PC-3 (cell line): ENCODE measurements at regions not wholly inside any gene's neighbourhood (a gene's known extent, or its start where the extent isn't known, plus 50 kb on each side); places are given as distances from the start of the nearest gene placed in this dataset.
"Not testable (repeated sequence)": the region's sequence is repeated elsewhere in the genome, so short reads cannot be mapped to it uniquely, and the experiment has no call there.

ENCODE experiments used
- ATAC-seq: fragments of 200-7000 bp; cut with Tn5 transposase; 2 replicates; pipeline ENCODE4 v1.9.1; 2020; ENCODE audit warnings: mild to moderate bottlenecking, moderate library complexity
- BruUV-seq: library from RNA; stranded (reverse); fragments of 400-500 nt; replicated peaks from 2 replicates; lab custom pipeline; 2021; lab: Mats Ljungman, UMichigan
- CTCF ChIA-PET: fragments of 300-600 bp; sonication (Branson Sonifier 250); formaldehyde crosslinking; loops from one replicate; lab custom pipeline; 2022; ENCODE audit warnings: antibody characterized with exemption; lab: Charles Lee
- POLR2A ChIA-PET: fragments of 300-600 bp; sonication (Branson Sonifier 250); formaldehyde crosslinking; loops from one replicate; lab custom pipeline; 2022; ENCODE audit warnings: antibody characterized with exemption; ENCODE audit not compliant: unreplicated experiment; lab: Charles Lee
- DNase-seq: peaks from one replicate; pipeline ENCODE4 v3.0.0-alpha.2; 2015
- H2AFZ ChIP-seq: fragments of 300-600 bp; sonication (generic); 2 replicates; pipeline ENCODE4 v1.6.0; 2016; ENCODE audit warnings: antibody characterized with exemption, low read length
- H3F3A ChIP-seq: fragments of 300-600 bp; sonication (generic); one replicate; pipeline ENCODE4 v1.6.0; 2017; ENCODE audit warnings: antibody characterized with exemption, low read length, control low read depth, mild to moderate bottlenecking; ENCODE audit not compliant: unreplicated experiment
- H3K27ac ChIP-seq: fragments of 300-600 bp; sonication (generic); 2 replicates; pipeline ENCODE4 v1.5.1; 2016; ENCODE audit warnings: mild to moderate bottlenecking, low read length
- H3K27me3 ChIP-seq: fragments of 300-600 bp; sonication (generic); 2 replicates; pipeline ENCODE4 v1.6.1; 2016; ENCODE audit warnings: low read length, mixed read lengths
- H3K36me3 ChIP-seq: fragments of 300-600 bp; sonication (generic); 2 replicates; pipeline ENCODE4 v1.6.1; 2016; ENCODE audit warnings: low read depth, mixed run types, low read length, mixed read lengths
- H3K4me1 ChIP-seq: fragments of 300-600 bp; sonication (generic); 2 replicates; pipeline ENCODE4 v1.5.1; 2016; ENCODE audit warnings: low read length; ENCODE audit not compliant: insufficient read depth
- H3K4me2 ChIP-seq: fragments of 300-600 bp; sonication (generic); 2 replicates; pipeline ENCODE4 v1.6.0; 2016; ENCODE audit warnings: low read length
- H3K4me3 ChIP-seq: fragments of 300-600 bp; sonication (generic); 2 replicates; pipeline ENCODE4 v1.5.1; 2016; ENCODE audit warnings: mild to moderate bottlenecking, low read length, mixed read lengths
- H3K79me2 ChIP-seq: fragments of 300-600 bp; sonication (generic); 2 replicates; pipeline ENCODE4 v1.6.1; 2017; ENCODE audit warnings: low read length, mixed read lengths
- H3K9ac ChIP-seq: fragments of 300-600 bp; sonication (generic); 2 replicates; pipeline ENCODE4 v1.6.0; 2016; ENCODE audit warnings: mild to moderate bottlenecking, low read length
- H3K9me2 ChIP-seq: fragments of 300-600 bp; sonication (generic); replicated peaks from 2 replicates; pipeline ENCODE4 v1.6.1; 2016; ENCODE audit warnings: mixed run types, low read length, mixed read lengths
- H3K9me3 ChIP-seq: fragments of 300-600 bp; sonication (generic); 2 replicates; pipeline ENCODE4 v1.6.1; 2016; ENCODE audit warnings: low read length, mixed read lengths
- H4K20me1 ChIP-seq: fragments of 300-600 bp; sonication (generic); 2 replicates; pipeline ENCODE4 v1.6.1; 2016; ENCODE audit warnings: low read length, mixed read lengths
- CTCF ChIP-seq: fragments of 300-600 bp; sonication (generic); conservative IDR thresholded peaks from 2 replicates; pipeline ENCODE4 v1.5.1; 2017; ENCODE audit warnings: antibody characterized with exemption, low read depth, mild to moderate bottlenecking, low read length
- EZH2 ChIP-seq: fragments of 300-600 bp; sonication (generic); IDR thresholded peaks from one replicate; pipeline ENCODE4 v1.6.1; 2017; ENCODE audit warnings: antibody characterized with exemption, mild to moderate bottlenecking, low read length; ENCODE audit not compliant: unreplicated experiment
- EZH2phosphoT487 ChIP-seq: fragments of 300-600 bp; sonication (generic); IDR thresholded peaks from 2 replicates; pipeline ENCODE4 v1.6.1; 2018; ENCODE audit warnings: mild to moderate bottlenecking, antibody characterized with exemption, low read length, borderline replicate concordance
- intact Hi-C: fragments of 100-400 bp; cut with micrococcal nuclease; formaldehyde crosslinking; loops from 2 replicates; pipeline ENCODE4 v1.9.0; 2023

GRCh38 chr15:25989327-25989726 is 126.2 kb upstream of the ATP10A start:
- POLR2A ChIA-PET = no interaction called here
- ATAC-seq = no peak

GRCh38 chr15:25988716-25989115 is 125.6 kb upstream of the ATP10A start:
- H3K36me3 ChIP-seq, H3K9me3 ChIP-seq, H2AFZ ChIP-seq, intact Hi-C loops, H3K4me2 ChIP-seq, ATAC-seq, DNase-seq, H3F3A ChIP-seq, H3K4me3 ChIP-seq, POLR2A ChIA-PET, BruUV-seq, H3K9ac ChIP-seq, H3K79me2 ChIP-seq, H3K27ac ChIP-seq, H3K9me2 ChIP-seq, H3K4me1 ChIP-seq, CTCF ChIA-PET, H4K20me1 ChIP-seq: not testable (repeated sequence)
- H3K27me3 ChIP-seq = peaks cover 13% of the 10 kb centered on the region

More at GRCh38 chr15:25989327-25989726, 126.2 kb upstream of the ATP10A start:
- Histone ChIP-seq H3K79me2 (no peaks in the 10 kb centered on the region), H3K27ac (no peak overlapping the region), H3K27me3 (peaks cover 17% of the 10 kb centered on the region), H3K4me3 (no peak overlapping the region), H4K20me1 (no peaks in the 10 kb centered on the region), H3K4me1 (no peaks in the 10 kb centered on the region), H3K9ac (no peak overlapping the region), H3K4me2 (no peak overlapping the region), H2AFZ (no peak overlapping the region), H3K9me3 (0 out of 2 replicates have a peak, but pooled peaks cover 7% of the 10 kb centered on the region), H3K36me3 (no peaks in the 10 kb centered on the region), H3F3A (no peaks in the 10 kb centered on the region), H3K9me2 (no peaks in the 10 kb centered on the region)
- intact Hi-C loops = no loop called here
- no peak for DNase-seq
- CTCF ChIA-PET = no interaction called here
- BruUV-seq = no TSS peak
- no peak; the same call in 1 of the 2 replicates for TF ChIP-seq CTCF
- TF ChIP-seq EZH2phosphoT487 = no peak
- TF ChIP-seq EZH2 = no peak

GRCh38 chr15:25987638-25988037 is 124.5 kb upstream of the ATP10A start:
- Histone ChIP-seq H3K79me2 (no peaks in the 10 kb centered on the region), H2AFZ (no peak overlapping the region), H3K4me3 (no peak overlapping the region), H3K36me3 (no peaks in the 10 kb centered on the region), H4K20me1 (no peaks in the 10 kb centered on the region), H3K27ac (no peak overlapping the region), H3K27me3 (peaks cover 7% of the 10 kb centered on the region; the same call in 1 of the 2 replicates), H3K9ac (no peak overlapping the region), H3F3A (no peaks in the 10 kb centered on the region), H3K4me1 (no peaks in the 10 kb centered on the region), H3K9me3 (0 out of 2 replicates have a peak, but pooled peaks cover 3% of the 10 kb centered on the region), H3K4me2 (no peak overlapping the region), H3K9me2 (no peaks in the 10 kb centered on the region)
- DNase-seq (no peak), ATAC-seq (no peak)
- intact Hi-C loops = no loop called here
- TF ChIP-seq EZH2phosphoT487 = no peak
- TF ChIP-seq EZH2 = no peak
- TF ChIP-seq CTCF = no peak
- ChIA-PET CTCF (no interaction called here), POLR2A (no interaction called here)
- no TSS peak for BruUV-seq
